NOMO-1 (cell line): ENCODE measurements at regions not wholly inside any gene's neighbourhood (a gene's known extent, or its start where the extent isn't known, plus 50 kb on each side); places are given as distances from the start of the nearest gene placed in this dataset.
"Not testable (repeated sequence)": the region's sequence is repeated elsewhere in the genome, so short reads cannot be mapped to it uniquely, and the experiment has no call there.

Experiments used
- DNase-seq, 2 experiments: peaks; one replicate each; lab custom pipeline; 2025; ENCODE audit not compliant: unreplicated experiment in 2 of 2; lab: John Stamatoyannopoulos, UW

GRCh38 chr1:2948751-2949680 lies 72.3 kb upstream of the ACTRT2 start:
- no peak for DNase-seq

GRCh38 chr1:2949966-2950925 lies 71.0 kb upstream of the ACTRT2 start:
- DNase-seq, result no peak

GRCh38 chr1:2950926-2951305 lies 70.4 kb upstream of the ACTRT2 start:
- no peak for DNase-seq

GRCh38 chr1:2951856-2952255 lies 69.4 kb upstream of the ACTRT2 start:
- no peak for DNase-seq

GRCh38 chr1:2952371-2952770 lies 68.9 kb upstream of the ACTRT2 start:
- DNase-seq, result no peak

- no peak for DNase-seq
Observed at GRCh38 chr1:2952992-2953391, 68.3 kb upstream of the ACTRT2 start.

- peak in 1 of 2 experiments; percentile 19 for DNase-seq
Observed at GRCh38 chr1:2953688-2954285, 67.5 kb upstream of the ACTRT2 start.

GRCh38 chr1:2955652-2956051 lies 65.6 kb upstream of the ACTRT2 start:
- no peak for DNase-seq

- DNase-seq, result no peak
Observed at GRCh38 chr1:2956576-2956975, 64.7 kb upstream of the ACTRT2 start.

- no peak for DNase-seq
Observed at GRCh38 chr1:2957329-2957728, 63.9 kb upstream of the ACTRT2 start.

GRCh38 chr1:2959881-2960280 lies 61.4 kb upstream of the ACTRT2 start:
- DNase-seq, result not testable (repeated sequence)

GRCh38 chr1:2961081-2961480 lies 60.2 kb upstream of the ACTRT2 start:
- no peak for DNase-seq

- no peak for DNase-seq
Observed at GRCh38 chr1:2961661-2962060, 59.6 kb upstream of the ACTRT2 start.

GRCh38 chr1:2962061-2962460 lies 59.2 kb upstream of the ACTRT2 start:
- no peak for DNase-seq

GRCh38 chr1:2962541-2962940 lies 58.7 kb upstream of the ACTRT2 start:
- no peak for DNase-seq

- no peak for DNase-seq
Observed at GRCh38 chr1:2962946-2963345, 58.3 kb upstream of the ACTRT2 start.

GRCh38 chr1:2965676-2966075 lies 55.6 kb upstream of the ACTRT2 start:
- DNase-seq, result no peak

- DNase-seq, result no peak
Observed at GRCh38 chr1:2966449-2967328, 54.6 kb upstream of the ACTRT2 start.

- DNase-seq, result no peak
Observed at GRCh38 chr1:2967329-2967725, 53.9 kb upstream of the ACTRT2 start.

GRCh38 chr1:2967881-2968280 lies 53.4 kb upstream of the ACTRT2 start:
- DNase-seq, result no peak
